ENCODE measurements at regions not wholly inside any gene's neighbourhood (a gene's known extent, or its start where the extent isn't known, plus 50 kb on each side); places are given as distances from the start of the nearest gene placed in this dataset.

- no peak for TF ChIP-seq EZH2 (IDR thresholded peaks at IDR 0.05; ENCODE audit: borderline replicate concordance, low read length)
- no peak for TF ChIP-seq CTCF (IDR thresholded peaks at IDR 0.05; ENCODE audit: low read length)
Observed at GRCh38 chr20:57053793-57054552, 212.5 kb downstream of the BMP7 start.

GRCh38 chr20:57055345-57055744, 211.1 kb downstream of the BMP7 start:
- no peak overlapping the region for H3K27ac ChIP-seq (ENCODE audit: low read depth, low read length, poor library complexity, severe bottlenecking)
- H3K27me3 ChIP-seq (ENCODE audit: insufficient read depth, low read length), result no peaks in the 10 kb centered on the region
- no peaks in the 10 kb centered on the region for H3K9me3 ChIP-seq (ENCODE audit: low read length)
- TF ChIP-seq CTCF (IDR thresholded peaks at IDR 0.05; ENCODE audit: low read length), result no peak
- TF ChIP-seq EZH2 (IDR thresholded peaks at IDR 0.05; ENCODE audit: borderline replicate concordance, low read length), result no peak
- H3K9me2 ChIP-seq (ENCODE audit: low read depth, low read length), result no peaks in the 10 kb centered on the region
- peaks cover 5% of the 10 kb centered on the region for H3K4me1 ChIP-seq (ENCODE audit: insufficient read depth, low read length, severe bottlenecking)
- no peaks in the 10 kb centered on the region for H3F3A ChIP-seq (ENCODE audit: insufficient read depth, low read length)
- H4K20me1 ChIP-seq (ENCODE audit: insufficient read depth, low read length), result no peaks in the 10 kb centered on the region
- H3K4me2 ChIP-seq (ENCODE audit: low read length), result no peak overlapping the region; the same call in 1 of the 2 replicates
- no peak overlapping the region for H3K9ac ChIP-seq (ENCODE audit: low read length)
- no peak overlapping the region for H3K4me3 ChIP-seq (ENCODE audit: low read depth, low read length, poor library complexity, severe bottlenecking)
- H3K79me2 ChIP-seq (ENCODE audit: insufficient read depth, low read length), result no peaks in the 10 kb centered on the region
- no peaks in the 10 kb centered on the region for H3K36me3 ChIP-seq (ENCODE audit: insufficient read depth, low read length)
- no peak overlapping the region for H2AFZ ChIP-seq (ENCODE audit: low read length)

More at GRCh38 chr20:57053793-57054552, 212.5 kb downstream of the BMP7 start:
- H3K4me2 ChIP-seq (ENCODE audit: low read length), result no peak overlapping the region
- no peaks in the 10 kb centered on the region for H3K9me2 ChIP-seq (ENCODE audit: low read depth, low read length)
- H3K27me3 ChIP-seq (ENCODE audit: insufficient read depth, low read length), result no peaks in the 10 kb centered on the region
- peaks cover 5% of the 10 kb centered on the region for H3K4me1 ChIP-seq (ENCODE audit: insufficient read depth, low read length, severe bottlenecking)
- H2AFZ ChIP-seq (ENCODE audit: low read length), result no peak overlapping the region
- H3K9ac ChIP-seq (ENCODE audit: low read length), result no peak overlapping the region
- no peaks in the 10 kb centered on the region for H4K20me1 ChIP-seq (ENCODE audit: insufficient read depth, low read length)
- no peaks in the 10 kb centered on the region for H3K36me3 ChIP-seq (ENCODE audit: insufficient read depth, low read length)
- H3F3A ChIP-seq (ENCODE audit: insufficient read depth, low read length), result no peaks in the 10 kb centered on the region
- H3K9me3 ChIP-seq (ENCODE audit: low read length), result no peaks in the 10 kb centered on the region
- no peak overlapping the region for H3K27ac ChIP-seq (ENCODE audit: low read depth, low read length, poor library complexity, severe bottlenecking)
- H3K79me2 ChIP-seq (ENCODE audit: insufficient read depth, low read length), result no peaks in the 10 kb centered on the region
- H3K4me3 ChIP-seq (ENCODE audit: low read depth, low read length, poor library complexity, severe bottlenecking), result no peak overlapping the region

GRCh38 chr20:57056651-57057050, 209.8 kb downstream of the BMP7 start:
- Histone ChIP-seq H4K20me1 (ENCODE audit: insufficient read depth, low read length) (no peaks in the 10 kb centered on the region), H3K4me2 (ENCODE audit: low read length) (no peak overlapping the region), H3K4me1 (ENCODE audit: insufficient read depth, low read length, severe bottlenecking) (peaks cover 5% of the 10 kb centered on the region), H3K79me2 (ENCODE audit: insufficient read depth, low read length) (no peaks in the 10 kb centered on the region), H3K27me3 (ENCODE audit: insufficient read depth, low read length) (0 out of 2 replicates have a peak, but pooled peaks cover 6% of the 10 kb centered on the region), H3K4me3 (ENCODE audit: low read depth, low read length, poor library complexity, severe bottlenecking) (no peak overlapping the region), H3K36me3 (ENCODE audit: insufficient read depth, low read length) (no peaks in the 10 kb centered on the region), H3K9me3 (ENCODE audit: low read length) (no peaks in the 10 kb centered on the region), H3K9me2 (ENCODE audit: low read depth, low read length) (no peaks in the 10 kb centered on the region), H2AFZ (ENCODE audit: low read length) (no peak overlapping the region), H3F3A (ENCODE audit: insufficient read depth, low read length) (no peaks in the 10 kb centered on the region), H3K9ac (ENCODE audit: low read length) (no peak overlapping the region), H3K27ac (ENCODE audit: low read depth, low read length, poor library complexity, severe bottlenecking) (no peak overlapping the region)
- TF ChIP-seq CTCF (IDR thresholded peaks at IDR 0.05; ENCODE audit: low read length), result no peak
- TF ChIP-seq EZH2 (IDR thresholded peaks at IDR 0.05; ENCODE audit: borderline replicate concordance, low read length), result no peak
